SK-N-SH (cell line): ENCODE measurements at regions not wholly inside any gene's neighbourhood (a gene's known extent, or its start where the extent isn't known, plus 50 kb on each side); places are given as distances from the start of the nearest gene placed in this dataset.

Experiments
- CTCF ChIP-seq: fragments of 200-600 bp; sonication (generic); IDR thresholded peaks from 2 replicates; pipeline ENCODE4 v1.6.1; 2017; ENCODE audit warnings: antibody characterized with exemption, mild to moderate bottlenecking, moderate library complexity
- GABPA ChIP-seq: IDR thresholded peaks from 2 replicates; pipeline ENCODE4 v1.4.0; 2012; ENCODE audit warnings: low read depth, mild to moderate bottlenecking
- MAX ChIP-seq: IDR thresholded peaks from 2 replicates; pipeline ENCODE4 v1.4.0; 2012; ENCODE audit warnings: low read depth
- MEF2A ChIP-seq: IDR thresholded peaks from 2 replicates; pipeline ENCODE4 v1.4.0; 2012; ENCODE audit warnings: low read depth, borderline replicate concordance
- PBX3 ChIP-seq: IDR thresholded peaks from 2 replicates; pipeline ENCODE4; 2012
- POLR2AphosphoS5 ChIP-seq: IDR thresholded peaks from 2 replicates; pipeline ENCODE4 v1.6.1; 2012; ENCODE audit warnings: low read depth, low read length
- RAD21 ChIP-seq: IDR thresholded peaks from 2 replicates; pipeline ENCODE4 v1.6.1; 2012; ENCODE audit warnings: mild to moderate bottlenecking, low read length
- USF2 ChIP-seq: fragments of 150-350 bp; IDR thresholded peaks from 2 replicates; pipeline ENCODE4 v1.6.1; 2017; ENCODE audit warnings: antibody characterized with exemption, low read length, low read depth, borderline replicate concordance

- no peak for TF ChIP-seq MAX
- TF ChIP-seq CTCF = no peak
- TF ChIP-seq GABPA = no peak
- no peak for TF ChIP-seq PBX3
- TF ChIP-seq MEF2A = no peak
- TF ChIP-seq USF2 = no peak
- TF ChIP-seq POLR2AphosphoS5 = no peak
- TF ChIP-seq RAD21 = no peak
These were observed 819.5 kb downstream of the KCNT2 start for GRCh38 chr1:195788721-195789120.
